ENCODE measurements at regions not wholly inside any gene's neighbourhood (a gene's known extent, or its start where the extent isn't known, plus 50 kb on each side); places are given as distances from the start of the nearest gene placed in this dataset.

DNA sequence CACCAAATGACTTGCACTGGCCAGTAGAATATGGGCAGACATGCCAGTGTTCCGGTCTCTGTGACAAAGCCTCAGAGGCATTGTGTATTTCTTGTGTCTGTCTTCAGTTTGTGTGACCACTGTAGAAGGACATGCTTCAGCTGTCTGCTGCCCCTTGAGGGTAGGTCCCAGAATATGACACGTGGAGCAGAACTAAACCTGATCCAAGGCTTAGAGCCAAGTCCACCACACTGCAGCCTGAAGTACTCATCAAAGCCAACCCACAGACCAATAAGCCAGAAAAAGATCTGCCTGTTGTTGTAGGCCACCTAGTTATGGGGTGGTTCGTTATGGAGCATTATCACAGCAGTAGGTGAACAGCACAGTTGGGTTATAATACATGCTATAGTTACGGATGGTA is 468.9 kb downstream of the PSAT1 start:
- H3K4me1 ChIP-seq (ENCODE audit: low read depth, poor library complexity, severe bottlenecking) = no peaks in the 10 kb centered on the region
- no peaks in the 10 kb centered on the region for H4K20me1 ChIP-seq (ENCODE audit: insufficient read depth)
- TF ChIP-seq, protein P1, sequence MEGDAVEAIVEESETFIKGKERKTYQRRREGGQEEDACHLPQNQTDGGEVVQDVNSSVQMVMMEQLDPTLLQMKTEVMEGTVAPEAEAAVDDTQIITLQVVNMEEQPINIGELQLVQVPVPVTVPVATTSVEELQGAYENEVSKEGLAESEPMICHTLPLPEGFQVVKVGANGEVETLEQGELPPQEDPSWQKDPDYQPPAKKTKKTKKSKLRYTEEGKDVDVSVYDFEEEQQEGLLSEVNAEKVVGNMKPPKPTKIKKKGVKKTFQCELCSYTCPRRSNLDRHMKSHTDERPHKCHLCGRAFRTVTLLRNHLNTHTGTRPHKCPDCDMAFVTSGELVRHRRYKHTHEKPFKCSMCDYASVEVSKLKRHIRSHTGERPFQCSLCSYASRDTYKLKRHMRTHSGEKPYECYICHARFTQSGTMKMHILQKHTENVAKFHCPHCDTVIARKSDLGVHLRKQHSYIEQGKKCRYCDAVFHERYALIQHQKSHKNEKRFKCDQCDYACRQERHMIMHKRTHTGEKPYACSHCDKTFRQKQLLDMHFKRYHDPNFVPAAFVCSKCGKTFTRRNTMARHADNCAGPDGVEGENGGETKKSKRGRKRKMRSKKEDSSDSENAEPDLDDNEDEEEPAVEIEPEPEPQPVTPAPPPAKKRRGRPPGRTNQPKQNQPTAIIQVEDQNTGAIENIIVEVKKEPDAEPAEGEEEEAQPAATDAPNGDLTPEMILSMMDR (conservative IDR thresholded peaks at IDR 0.05; ENCODE audit: low read depth, low read length) = no peak
- H3K4me3 ChIP-seq (IDR thresholded peaks at IDR 0.05; ENCODE audit: insufficient read depth, low read depth, low read length) = no peak overlapping the region
- H3K27me3 ChIP-seq (ENCODE audit: insufficient read depth, low read depth) = no peaks in the 10 kb centered on the region
- no peaks in the 10 kb centered on the region for H3K79me2 ChIP-seq (ENCODE audit: insufficient read depth, low read depth)
- H3K4me2 ChIP-seq = no peak overlapping the region
- H3K27ac ChIP-seq = no peak overlapping the region
- H2AFZ ChIP-seq (ENCODE audit: low read depth) = no peak overlapping the region
- no peak overlapping the region for H3K9ac ChIP-seq
- no peaks in the 10 kb centered on the region for H3K36me3 ChIP-seq (ENCODE audit: insufficient read depth)

DNA sequence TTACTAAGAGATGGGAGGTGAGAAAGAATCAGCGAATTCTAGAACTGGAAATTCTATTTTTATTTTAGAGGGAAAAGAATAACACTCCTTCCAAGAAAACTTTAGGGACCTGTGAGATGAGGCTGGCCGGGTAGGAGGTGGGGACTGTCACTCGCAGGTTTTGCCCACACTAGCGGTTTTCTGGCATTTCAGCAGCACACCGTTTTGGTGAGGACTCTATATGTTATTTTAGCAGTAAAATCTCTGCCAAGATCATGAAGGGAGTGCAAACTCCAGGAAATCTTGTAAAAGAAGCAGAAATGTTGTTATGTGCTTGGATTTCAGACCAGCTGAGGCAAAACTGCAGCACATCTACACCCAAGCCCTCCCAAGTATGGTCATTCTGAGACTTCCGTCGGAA is 470.6 kb downstream of the PSAT1 start:
- H3K4me2 ChIP-seq = no peak overlapping the region
- H3K79me2 ChIP-seq (ENCODE audit: insufficient read depth, low read depth) = no peaks in the 10 kb centered on the region
- H3K27me3 ChIP-seq (ENCODE audit: insufficient read depth, low read depth) = no peaks in the 10 kb centered on the region
- no peak overlapping the region for H3K4me3 ChIP-seq (IDR thresholded peaks at IDR 0.05; ENCODE audit: insufficient read depth, low read depth, low read length)
- H4K20me1 ChIP-seq (ENCODE audit: insufficient read depth) = no peaks in the 10 kb centered on the region
- H3K9ac ChIP-seq = no peak overlapping the region
- TF ChIP-seq, protein P1 (conservative IDR thresholded peaks at IDR 0.05; ENCODE audit: low read depth, low read length) = no peak
- H3K4me1 ChIP-seq (ENCODE audit: low read depth, poor library complexity, severe bottlenecking) = no peaks in the 10 kb centered on the region
- H3K27ac ChIP-seq = no peak overlapping the region
- no peaks in the 10 kb centered on the region for H3K36me3 ChIP-seq (ENCODE audit: insufficient read depth)
- no peak overlapping the region for H2AFZ ChIP-seq (ENCODE audit: low read depth)

DNA sequence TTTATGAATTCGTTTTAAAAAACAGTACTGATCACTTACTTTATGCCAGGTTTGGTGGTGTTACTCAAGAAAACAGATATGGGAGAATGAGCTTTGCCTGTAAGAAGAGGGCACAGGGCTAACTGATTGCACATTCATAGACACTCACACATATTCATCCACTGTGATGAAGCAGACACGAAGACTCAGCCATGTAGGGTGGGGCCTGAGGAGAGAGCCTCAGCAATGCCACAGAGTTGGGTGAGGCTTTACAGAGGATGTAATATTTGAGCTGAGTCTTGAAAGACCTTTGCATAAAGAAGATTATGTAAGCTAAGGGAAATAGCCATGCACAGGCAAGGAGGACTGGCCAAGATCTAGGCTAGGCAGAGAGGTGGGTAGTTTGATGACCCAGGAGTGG is 472.8 kb downstream of the PSAT1 start:
- H3K36me3 ChIP-seq (ENCODE audit: insufficient read depth) = no peaks in the 10 kb centered on the region
- H3K27me3 ChIP-seq (ENCODE audit: insufficient read depth, low read depth) = no peaks in the 10 kb centered on the region
- H3K4me1 ChIP-seq (ENCODE audit: low read depth, poor library complexity, severe bottlenecking) = no peaks in the 10 kb centered on the region
- no peak overlapping the region for H3K4me2 ChIP-seq
- H4K20me1 ChIP-seq (ENCODE audit: insufficient read depth) = no peaks in the 10 kb centered on the region
- no peak overlapping the region for H2AFZ ChIP-seq (ENCODE audit: low read depth)
- H3K79me2 ChIP-seq (ENCODE audit: insufficient read depth, low read depth) = no peaks in the 10 kb centered on the region
- TF ChIP-seq, protein P1 (conservative IDR thresholded peaks at IDR 0.05; ENCODE audit: low read depth, low read length) = no peak
- no peak overlapping the region for H3K27ac ChIP-seq
- H3K9ac ChIP-seq = no peak overlapping the region
- no peak overlapping the region for H3K4me3 ChIP-seq (IDR thresholded peaks at IDR 0.05; ENCODE audit: insufficient read depth, low read depth, low read length)

DNA sequence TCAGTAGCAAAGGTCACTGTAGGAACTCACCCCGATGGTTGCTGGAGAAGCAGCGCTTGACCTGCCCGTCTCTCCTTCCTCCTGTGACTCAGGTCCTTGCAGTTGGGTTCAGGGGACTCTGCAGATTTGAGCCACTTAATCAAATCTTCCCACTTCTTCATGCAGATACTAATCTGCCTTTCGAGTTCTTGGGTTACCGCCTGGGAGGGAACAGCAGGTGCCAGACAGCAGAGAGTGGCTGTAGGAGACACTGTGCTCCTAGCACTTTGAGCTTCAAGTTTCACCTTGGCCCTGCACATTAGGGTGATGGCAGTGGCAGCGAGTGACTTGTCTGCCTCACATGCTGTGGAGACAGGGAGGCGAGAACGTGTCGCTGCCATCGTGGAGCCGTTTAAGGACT is 478.3 kb downstream of the PSAT1 start:
- no peak overlapping the region for H2AFZ ChIP-seq (ENCODE audit: low read depth)
- H3K4me1 ChIP-seq (ENCODE audit: low read depth, poor library complexity, severe bottlenecking) = no peaks in the 10 kb centered on the region
- H3K79me2 ChIP-seq (ENCODE audit: insufficient read depth, low read depth) = no peaks in the 10 kb centered on the region
- no peak overlapping the region for H3K4me2 ChIP-seq
- no peak overlapping the region for H3K4me3 ChIP-seq (IDR thresholded peaks at IDR 0.05; ENCODE audit: insufficient read depth, low read depth, low read length)
- TF ChIP-seq, protein P1 (conservative IDR thresholded peaks at IDR 0.05; ENCODE audit: low read depth, low read length) = no peak
- no peaks in the 10 kb centered on the region for H4K20me1 ChIP-seq (ENCODE audit: insufficient read depth)
- H3K27me3 ChIP-seq (ENCODE audit: insufficient read depth, low read depth) = no peaks in the 10 kb centered on the region
- no peaks in the 10 kb centered on the region for H3K36me3 ChIP-seq (ENCODE audit: insufficient read depth)
- H3K27ac ChIP-seq = no peak overlapping the region
- H3K9ac ChIP-seq = no peak overlapping the region

Data from KMS-11 (cell line).